ENCODE measurements at regions not wholly inside any gene's neighbourhood (a gene's known extent, or its start where the extent isn't known, plus 50 kb on each side); places are given as distances from the start of the nearest gene placed in this dataset.
"Not testable (repeated sequence)": the region's sequence is repeated elsewhere in the genome, so short reads cannot be mapped to it uniquely, and the experiment has no call there.

DNA sequence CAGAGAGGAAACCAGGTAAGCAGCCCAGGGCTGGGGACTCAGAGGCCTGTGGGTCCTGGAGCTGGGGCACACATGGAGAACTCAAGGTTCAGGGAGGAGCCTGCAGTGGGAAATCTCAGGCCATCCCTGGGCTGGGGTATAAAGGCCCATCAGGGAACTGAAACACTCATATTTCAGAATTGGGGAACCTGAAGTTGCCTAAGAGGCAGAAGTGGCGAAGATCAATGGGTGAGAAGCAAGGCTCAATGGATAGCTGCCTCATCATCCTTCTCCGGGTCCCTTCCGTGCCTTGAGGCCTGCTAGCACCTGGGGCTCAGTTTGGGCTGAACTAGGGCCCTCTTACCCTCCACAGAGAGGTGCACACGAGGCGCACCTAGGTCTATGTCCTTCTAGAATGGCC is 747.5 kb upstream of the AMELY start:
- DNase-seq, result no peak

DNA sequence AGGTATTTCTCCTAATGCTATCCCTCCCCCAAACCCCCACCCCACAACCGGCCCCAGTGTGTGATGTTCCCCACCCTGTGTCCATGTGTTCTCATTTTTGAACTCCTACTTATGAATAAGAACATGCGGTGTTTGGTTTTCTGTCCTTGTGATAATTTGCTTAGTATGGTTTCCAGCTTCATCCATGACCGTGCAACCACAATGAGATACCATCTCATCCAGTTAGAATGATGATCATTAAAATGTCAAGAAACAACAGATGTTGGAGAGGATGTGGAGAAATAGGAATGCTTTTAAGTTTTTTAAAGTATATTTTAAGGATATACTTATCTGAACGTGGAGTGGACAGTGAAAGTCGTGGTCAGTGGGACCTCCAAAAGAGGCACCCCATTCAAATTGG is 745.0 kb upstream of the AMELY start:
- DNase-seq, result no peak

- no peak for DNase-seq
These were observed 743.4 kb upstream of the AMELY start for GRCh38 chrY:7654985-7655384.

- DNase-seq, result not testable (repeated sequence)
These were observed 738.3 kb upstream of the AMELY start for GRCh38 chrY:7649866-7650265.

Measured in hypothalamus (tissue), 51 donors.